Neural progenitor cell (in vitro differentiated cells): ENCODE measurements at regions not wholly inside any gene's neighbourhood (a gene's known extent, or its start where the extent isn't known, plus 50 kb on each side); places are given as distances from the start of the nearest gene placed in this dataset.

Source experiments
- EZH2 ChIP-seq: fragments of 200-600 bp; sonication (generic); IDR thresholded peaks from 2 replicates; pipeline ENCODE4 v1.6.1; 2017; ENCODE audit warnings: antibody characterized with exemption, mild to moderate bottlenecking, moderate library complexity
- EZH2phosphoT487 ChIP-seq: fragments of 200-600 bp; sonication (generic); IDR thresholded peaks from 2 replicates; pipeline ENCODE4 v1.6.1; 2017; ENCODE audit warnings: antibody characterized with exemption
- TF ChIP-seq, protein P1 (sequence below): fragments of 200-600 bp; sonication (generic); IDR thresholded peaks from 2 replicates; pipeline ENCODE4 v1.5.1; 2017; ENCODE audit warnings: antibody characterized with exemption, mild to moderate bottlenecking

DNA sequence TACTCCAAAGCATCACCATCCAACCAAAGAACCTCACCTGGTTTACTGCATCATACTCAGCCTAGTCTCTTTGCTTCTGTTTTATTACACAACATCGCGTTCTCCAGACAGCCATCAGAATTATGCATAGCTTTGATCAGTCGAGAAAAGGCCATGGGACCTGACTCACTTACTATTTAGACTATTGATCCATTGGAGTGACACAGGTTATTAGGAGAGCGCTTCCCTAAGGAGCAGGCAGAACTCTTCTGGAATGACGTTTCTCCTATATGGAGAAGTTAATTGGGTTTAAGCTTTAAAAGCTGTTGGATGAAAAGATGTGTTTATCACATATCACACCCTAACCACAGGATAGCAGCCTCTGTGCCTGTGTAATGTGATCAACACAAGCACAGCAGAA lies 649.1 kb upstream of the SLC10A2 start:
- TF ChIP-seq, protein P1, sequence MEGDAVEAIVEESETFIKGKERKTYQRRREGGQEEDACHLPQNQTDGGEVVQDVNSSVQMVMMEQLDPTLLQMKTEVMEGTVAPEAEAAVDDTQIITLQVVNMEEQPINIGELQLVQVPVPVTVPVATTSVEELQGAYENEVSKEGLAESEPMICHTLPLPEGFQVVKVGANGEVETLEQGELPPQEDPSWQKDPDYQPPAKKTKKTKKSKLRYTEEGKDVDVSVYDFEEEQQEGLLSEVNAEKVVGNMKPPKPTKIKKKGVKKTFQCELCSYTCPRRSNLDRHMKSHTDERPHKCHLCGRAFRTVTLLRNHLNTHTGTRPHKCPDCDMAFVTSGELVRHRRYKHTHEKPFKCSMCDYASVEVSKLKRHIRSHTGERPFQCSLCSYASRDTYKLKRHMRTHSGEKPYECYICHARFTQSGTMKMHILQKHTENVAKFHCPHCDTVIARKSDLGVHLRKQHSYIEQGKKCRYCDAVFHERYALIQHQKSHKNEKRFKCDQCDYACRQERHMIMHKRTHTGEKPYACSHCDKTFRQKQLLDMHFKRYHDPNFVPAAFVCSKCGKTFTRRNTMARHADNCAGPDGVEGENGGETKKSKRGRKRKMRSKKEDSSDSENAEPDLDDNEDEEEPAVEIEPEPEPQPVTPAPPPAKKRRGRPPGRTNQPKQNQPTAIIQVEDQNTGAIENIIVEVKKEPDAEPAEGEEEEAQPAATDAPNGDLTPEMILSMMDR = no peak
- TF ChIP-seq EZH2 (no peak), EZH2phosphoT487 (no peak)
